DOHH2 (cell line): ENCODE measurements at regions not wholly inside any gene's neighbourhood (a gene's known extent, or its start where the extent isn't known, plus 50 kb on each side); places are given as distances from the start of the nearest gene placed in this dataset.

Source experiments
- H3F3A ChIP-seq: fragments of 200-600 bp; sonication (generic), shearing (Covaris generic); 2 replicates; pipeline ENCODE4 v1.6.0; 2016; ENCODE audit warnings: antibody characterized with exemption, mild to moderate bottlenecking; ENCODE audit not compliant: control insufficient read depth, insufficient read depth
- H3K27ac ChIP-seq: fragments of 200-600 bp; sonication (generic); 2 replicates; pipeline ENCODE4 v1.5.1; 2014; ENCODE audit warnings: low read depth, mild to moderate bottlenecking, low read length, moderate library complexity
- H3K27me3 ChIP-seq: fragments of 200-600 bp; sonication (generic); 2 replicates; pipeline ENCODE4 v1.6.1; 2014; ENCODE audit warnings: mild to moderate bottlenecking, low read length, mixed read lengths; ENCODE audit not compliant: control insufficient read depth
- H3K36me3 ChIP-seq: fragments of 200-600 bp; sonication (generic); 2 replicates; pipeline ENCODE4 v1.6.1; 2014; ENCODE audit warnings: mild to moderate bottlenecking, low read length, moderate library complexity, mixed read lengths; ENCODE audit not compliant: control insufficient read depth
- H3K4me1 ChIP-seq: fragments of 200-600 bp; sonication (generic); 2 replicates; pipeline ENCODE4 v1.6.1; 2014; ENCODE audit warnings: mild to moderate bottlenecking, low read length, mixed read lengths; ENCODE audit not compliant: control insufficient read depth
- H3K4me2 ChIP-seq: fragments of 200-600 bp; sonication (generic); 2 replicates; pipeline ENCODE4 v1.6.0; 2014; ENCODE audit warnings: mild to moderate bottlenecking, low read length, moderate library complexity
- H3K4me3 ChIP-seq: fragments of 200-600 bp; sonication (generic); 2 replicates; pipeline ENCODE4 v1.5.1; 2014; ENCODE audit warnings: mild to moderate bottlenecking, low read length, mixed read lengths
- H3K79me2 ChIP-seq: fragments of 200-600 bp; sonication (generic); 2 replicates; pipeline ENCODE4 v1.6.1; 2014; ENCODE audit warnings: mild to moderate bottlenecking, low read length, mixed read lengths; ENCODE audit not compliant: control insufficient read depth
- H3K9me2 ChIP-seq: fragments of 200-600 bp; sonication (generic); replicated peaks from 2 replicates; pipeline ENCODE4 v1.6.1; 2014; ENCODE audit warnings: mild to moderate bottlenecking, low read length, mixed read lengths; ENCODE audit not compliant: control insufficient read depth
- H3K9me3 ChIP-seq: fragments of 200-600 bp; sonication (generic); 2 replicates; pipeline ENCODE4 v1.6.1; 2014; ENCODE audit warnings: antibody characterized with exemption, low read length, mixed read lengths; ENCODE audit not compliant: control insufficient read depth, insufficient read depth
- H4K20me1 ChIP-seq: fragments of 200-600 bp; sonication (generic); 2 replicates; pipeline ENCODE4 v1.6.0; 2014; ENCODE audit warnings: low read depth, mild to moderate bottlenecking, antibody characterized with exemption, low read length, moderate library complexity; ENCODE audit not compliant: control insufficient read depth, insufficient read depth
- CTCF ChIP-seq: fragments of 200-600 bp; sonication (generic); IDR thresholded peaks from one replicate; pipeline ENCODE4 v1.5.1; 2014; ENCODE audit warnings: antibody characterized with exemption, mild to moderate bottlenecking, low read depth, low read length; ENCODE audit not compliant: poor library complexity, severe bottlenecking
- EZH2phosphoT487 ChIP-seq: fragments of 200-600 bp; sonication (generic); IDR thresholded peaks from 2 replicates; pipeline ENCODE4 v1.6.1; 2017; ENCODE audit warnings: borderline replicate concordance, mild to moderate bottlenecking, antibody characterized with exemption, low read length, moderate library complexity, mixed read lengths

- Histone ChIP-seq H3F3A (no peaks in the 10 kb centered on the region), H3K9me2 (no peaks in the 10 kb centered on the region), H3K4me2 (no peak overlapping the region), H3K9me3 (no peaks in the 10 kb centered on the region), H3K4me1 (no peaks in the 10 kb centered on the region), H4K20me1 (no peaks in the 10 kb centered on the region), H3K27ac (no peak overlapping the region), H3K36me3 (no peaks in the 10 kb centered on the region), H3K79me2 (no peaks in the 10 kb centered on the region), H3K4me3 (no peak overlapping the region), H3K27me3 (no peaks in the 10 kb centered on the region)
- TF ChIP-seq CTCF = no peak
- TF ChIP-seq EZH2phosphoT487 = no peak
Observed at GRCh38 chrY:19006234-19006633, 232.7 kb upstream of the HSFY2 start.

GRCh38 chrY:19005579-19005978 is 232.0 kb upstream of the HSFY2 start:
- Histone ChIP-seq H3K4me1 (no peaks in the 10 kb centered on the region), H3K27me3 (no peaks in the 10 kb centered on the region), H3K4me3 (no peak overlapping the region), H3K36me3 (no peaks in the 10 kb centered on the region), H4K20me1 (no peaks in the 10 kb centered on the region), H3K27ac (no peak overlapping the region), H3K9me2 (no peaks in the 10 kb centered on the region), H3K9me3 (no peaks in the 10 kb centered on the region), H3K79me2 (no peaks in the 10 kb centered on the region), H3K4me2 (no peak overlapping the region), H3F3A (no peaks in the 10 kb centered on the region)
- no peak for TF ChIP-seq CTCF
- TF ChIP-seq EZH2phosphoT487 = no peak

GRCh38 chrY:18997635-18998240 is 224.2 kb upstream of the HSFY2 start:
- Histone ChIP-seq H3K9me2 (no peaks in the 10 kb centered on the region), H4K20me1 (no peaks in the 10 kb centered on the region), H3K4me3 (no peak overlapping the region), H3K9me3 (no peaks in the 10 kb centered on the region), H3K36me3 (no peaks in the 10 kb centered on the region), H3K27ac (no peak overlapping the region), H3K4me2 (no peak overlapping the region), H3K79me2 (no peaks in the 10 kb centered on the region), H3K27me3 (no peaks in the 10 kb centered on the region), H3F3A (no peaks in the 10 kb centered on the region), H3K4me1 (no peaks in the 10 kb centered on the region)
- TF ChIP-seq CTCF = no peak
- TF ChIP-seq EZH2phosphoT487 = no peak
